ENCODE measurements at regions not wholly inside any gene's neighbourhood (a gene's known extent, or its start where the extent isn't known, plus 50 kb on each side); places are given as distances from the start of the nearest gene placed in this dataset.

DNA sequence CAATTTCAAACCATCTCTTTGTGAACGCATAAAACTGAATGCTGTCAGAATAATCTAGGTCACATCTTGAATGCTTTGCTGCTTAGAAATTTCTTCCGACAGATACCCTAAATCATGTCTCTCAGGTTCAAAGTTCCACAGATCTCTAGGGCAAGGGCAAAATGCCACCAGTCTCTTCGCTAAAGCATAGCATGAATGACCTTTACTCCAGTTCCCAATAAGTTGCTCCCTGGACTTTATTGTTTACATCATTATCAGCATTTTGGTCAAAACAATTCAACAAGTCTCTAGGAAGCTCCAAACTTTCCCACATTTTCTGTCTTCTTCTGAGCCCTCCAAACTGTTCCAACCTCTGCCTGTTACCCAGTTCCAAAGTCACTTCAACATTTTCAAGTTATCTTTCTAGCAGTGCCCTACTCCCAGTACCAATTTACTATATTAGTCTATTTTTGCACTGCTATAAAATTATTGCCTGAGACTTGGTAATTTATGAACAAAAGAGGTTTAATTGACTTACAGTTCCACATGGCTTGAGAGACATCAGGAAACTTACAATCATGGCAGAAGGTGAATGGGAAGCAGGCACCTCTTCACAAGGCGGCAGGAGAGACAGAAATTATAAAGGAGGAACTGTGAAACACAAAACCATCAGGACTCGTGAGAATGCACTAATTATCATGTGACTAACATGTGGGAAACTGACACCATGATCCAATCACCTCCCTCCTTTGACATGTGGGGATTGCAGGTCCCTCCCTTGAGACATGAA lies 77.0 kb downstream of the SPRY2 start:
- CTCF ChIA-PET: no interaction called here
- TF ChIP-seq, protein P1, sequence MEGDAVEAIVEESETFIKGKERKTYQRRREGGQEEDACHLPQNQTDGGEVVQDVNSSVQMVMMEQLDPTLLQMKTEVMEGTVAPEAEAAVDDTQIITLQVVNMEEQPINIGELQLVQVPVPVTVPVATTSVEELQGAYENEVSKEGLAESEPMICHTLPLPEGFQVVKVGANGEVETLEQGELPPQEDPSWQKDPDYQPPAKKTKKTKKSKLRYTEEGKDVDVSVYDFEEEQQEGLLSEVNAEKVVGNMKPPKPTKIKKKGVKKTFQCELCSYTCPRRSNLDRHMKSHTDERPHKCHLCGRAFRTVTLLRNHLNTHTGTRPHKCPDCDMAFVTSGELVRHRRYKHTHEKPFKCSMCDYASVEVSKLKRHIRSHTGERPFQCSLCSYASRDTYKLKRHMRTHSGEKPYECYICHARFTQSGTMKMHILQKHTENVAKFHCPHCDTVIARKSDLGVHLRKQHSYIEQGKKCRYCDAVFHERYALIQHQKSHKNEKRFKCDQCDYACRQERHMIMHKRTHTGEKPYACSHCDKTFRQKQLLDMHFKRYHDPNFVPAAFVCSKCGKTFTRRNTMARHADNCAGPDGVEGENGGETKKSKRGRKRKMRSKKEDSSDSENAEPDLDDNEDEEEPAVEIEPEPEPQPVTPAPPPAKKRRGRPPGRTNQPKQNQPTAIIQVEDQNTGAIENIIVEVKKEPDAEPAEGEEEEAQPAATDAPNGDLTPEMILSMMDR (IDR thresholded peaks at IDR 0.05; ENCODE audit: control extremely low read depth, extremely low read depth, low read depth, missing control alignments): no peak

DNA sequence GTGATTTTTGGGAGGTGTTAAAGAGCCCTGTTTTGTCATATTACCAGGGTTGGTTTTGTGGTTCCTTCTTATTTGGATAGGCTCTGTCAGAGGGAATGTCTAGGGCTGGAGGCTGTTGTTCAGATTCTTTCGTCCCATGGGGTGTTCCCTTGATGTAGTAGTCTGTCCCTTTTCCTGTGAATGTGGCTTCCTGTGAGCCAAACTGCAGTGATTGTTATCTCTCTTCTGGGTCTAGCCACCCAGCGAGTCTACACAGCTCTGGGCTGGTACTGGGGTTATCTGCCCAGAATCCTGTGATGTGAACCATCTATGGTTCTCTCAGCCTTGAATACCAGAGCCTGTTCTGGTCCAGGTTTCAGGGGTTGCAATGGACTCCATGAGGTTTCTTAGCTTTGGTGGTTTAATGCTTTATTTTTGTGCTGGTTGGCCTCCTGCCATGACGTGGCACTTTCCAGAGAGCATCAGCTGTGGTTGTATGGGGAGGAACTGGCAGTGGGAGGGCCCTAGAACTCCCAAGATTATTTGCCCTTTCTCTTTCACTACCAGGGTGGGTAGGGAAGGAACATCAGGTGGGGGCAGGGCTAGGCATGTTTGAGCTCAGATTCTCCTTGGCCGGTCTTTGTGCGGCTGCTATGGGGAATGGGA lies 78.8 kb downstream of the SPRY2 start:
- DNase-seq (ENCODE audit: extremely low spot score): no peak
- POLR2A ChIA-PET: no interaction called here
- TF ChIP-seq, protein P1 (IDR thresholded peaks at IDR 0.05; ENCODE audit: control extremely low read depth, extremely low read depth, low read depth, missing control alignments): no peak
- CTCF ChIA-PET: interaction anchor here (0.9 kb wide), 1 partner anchor 12 kb away, joined by 3 read pairs; no protein-coding TSS in a partner anchor

More for the DNA sequence above, 77.0 kb downstream of the SPRY2 start:
- POLR2A ChIA-PET: no interaction called here
- DNase-seq (ENCODE audit: extremely low spot score): no peak

GRCh38 chr13:80259159-80259558 lies 81.8 kb downstream of the SPRY2 start:
- DNase-seq (ENCODE audit: extremely low spot score): no peak
- TF ChIP-seq, protein P1 (IDR thresholded peaks at IDR 0.05; ENCODE audit: control extremely low read depth, extremely low read depth, low read depth, missing control alignments): no peak
- CTCF ChIA-PET: no interaction called here
- POLR2A ChIA-PET: no interaction called here

- no peak for DNase-seq (ENCODE audit: extremely low spot score)
Measured at GRCh38 chr13:80256352-80256932, 84.5 kb downstream of the SPRY2 start.

DNA sequence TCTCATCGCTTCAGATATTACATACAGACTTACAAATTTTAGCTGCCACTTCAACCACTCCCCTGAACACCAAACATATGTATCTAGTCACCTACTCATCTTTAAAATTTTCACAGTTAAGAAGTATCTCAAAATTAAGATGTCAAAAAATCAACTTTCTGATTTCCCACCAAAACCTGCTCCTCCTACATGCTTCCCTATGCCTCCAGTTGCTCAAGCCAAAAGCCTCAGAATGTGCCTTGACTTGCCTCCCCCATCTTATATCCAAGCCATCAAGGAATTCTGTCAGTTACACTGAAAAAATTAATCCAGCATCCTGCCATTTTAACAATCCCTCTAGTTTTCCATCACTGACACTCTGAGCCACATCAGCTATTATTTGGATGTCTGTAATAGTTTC lies 85.0 kb downstream of the SPRY2 start:
- TF ChIP-seq, protein P1 (IDR thresholded peaks at IDR 0.05; ENCODE audit: control extremely low read depth, extremely low read depth, low read depth, missing control alignments): no peak
- no peak for DNase-seq (ENCODE audit: extremely low spot score)
- ChIA-PET POLR2A (no interaction called here), CTCF (no interaction called here)

More at GRCh38 chr13:80256352-80256932, 84.5 kb downstream of the SPRY2 start:
- ChIA-PET POLR2A (no interaction called here), CTCF (no interaction called here)
- TF ChIP-seq, protein P1 (IDR thresholded peaks at IDR 0.05; ENCODE audit: control extremely low read depth, extremely low read depth, low read depth, missing control alignments): no peak

DNA sequence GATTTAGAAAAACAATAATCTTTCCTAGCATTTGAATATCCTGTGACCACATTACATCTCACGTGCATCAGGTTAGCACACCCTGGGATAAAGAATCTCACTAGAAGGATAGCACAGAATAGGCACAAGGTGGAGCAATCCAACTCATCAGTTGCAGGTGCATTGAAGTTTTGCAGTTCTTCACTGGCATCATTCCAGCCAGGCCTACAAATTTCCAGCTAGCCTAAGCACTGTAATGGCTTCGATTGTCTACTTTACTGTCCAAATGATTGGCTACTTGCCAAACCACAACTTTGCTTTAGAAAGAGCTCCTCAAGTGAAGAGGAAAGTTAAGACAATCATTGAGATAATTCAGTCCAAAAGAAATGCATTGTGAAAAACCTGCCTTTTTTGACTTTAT lies 89.5 kb downstream of the SPRY2 start:
- no peak for DNase-seq (ENCODE audit: extremely low spot score)
- ChIA-PET CTCF (interaction anchor here (2.1 kb wide), 1 partner anchor 16 kb away, joined by 5 read pairs; no protein-coding TSS in a partner anchor), POLR2A (no interaction called here)
- TF ChIP-seq, protein P1 (IDR thresholded peaks at IDR 0.05; ENCODE audit: control extremely low read depth, extremely low read depth, low read depth, missing control alignments): no peak
